ENCODE measurements at regions not wholly inside any gene's neighbourhood (a gene's known extent, or its start where the extent isn't known, plus 50 kb on each side); places are given as distances from the start of the nearest gene placed in this dataset.

DNA sequence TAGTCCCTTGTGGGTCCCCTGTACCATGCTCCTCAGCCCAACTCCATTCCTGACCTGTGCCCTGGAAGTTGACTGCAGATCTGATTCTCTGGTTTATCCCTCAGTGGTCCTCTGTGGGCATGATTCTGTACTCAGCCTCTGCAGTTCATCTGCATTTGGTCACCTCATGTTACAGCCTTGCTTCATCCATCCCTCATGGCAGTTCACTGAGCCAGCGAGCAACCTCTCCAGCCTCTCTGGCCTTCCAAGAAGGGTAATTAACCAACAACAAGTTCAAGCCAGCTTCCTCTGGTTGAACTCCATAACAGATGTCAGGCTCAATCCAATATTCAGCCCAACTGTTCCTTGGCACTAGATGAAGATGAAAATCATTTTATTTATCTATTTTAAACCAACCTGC is 509.5 kb downstream of the NTRK3 start:
- TF ChIP-seq TCF7L2 (IDR thresholded peaks at IDR 0.05; ENCODE audit: low read depth, low read length): no peak
- no peak for TF ChIP-seq POLR2AphosphoS5 (IDR thresholded peaks at IDR 0.05; ENCODE audit: low read depth, low read length)
- no peak for TF ChIP-seq CTCF (IDR thresholded peaks at IDR 0.05)
